GM21447 (cell line): ENCODE measurements at regions not wholly inside any gene's neighbourhood (a gene's known extent, or its start where the extent isn't known, plus 50 kb on each side); places are given as distances from the start of the nearest gene placed in this dataset.

Experiments
- ATAC-seq: cut with Tn5 transposase; IDR thresholded peaks from one replicate; pipeline ENCODE4 v1.9.1; 2021; ENCODE audit not compliant: unreplicated experiment

- ATAC-seq: no peak
Observed at GRCh38 chr17:69936996-69937395, 138.0 kb upstream of the KCNJ16 start.

- no peak for ATAC-seq
Observed at GRCh38 chr17:69943058-69943457, 132.0 kb upstream of the KCNJ16 start.

- ATAC-seq: no peak
Observed at GRCh38 chr17:69944406-69944805, 130.6 kb upstream of the KCNJ16 start.

- no peak for ATAC-seq
Observed at GRCh38 chr17:69945698-69946185, 129.3 kb upstream of the KCNJ16 start.

DNA sequence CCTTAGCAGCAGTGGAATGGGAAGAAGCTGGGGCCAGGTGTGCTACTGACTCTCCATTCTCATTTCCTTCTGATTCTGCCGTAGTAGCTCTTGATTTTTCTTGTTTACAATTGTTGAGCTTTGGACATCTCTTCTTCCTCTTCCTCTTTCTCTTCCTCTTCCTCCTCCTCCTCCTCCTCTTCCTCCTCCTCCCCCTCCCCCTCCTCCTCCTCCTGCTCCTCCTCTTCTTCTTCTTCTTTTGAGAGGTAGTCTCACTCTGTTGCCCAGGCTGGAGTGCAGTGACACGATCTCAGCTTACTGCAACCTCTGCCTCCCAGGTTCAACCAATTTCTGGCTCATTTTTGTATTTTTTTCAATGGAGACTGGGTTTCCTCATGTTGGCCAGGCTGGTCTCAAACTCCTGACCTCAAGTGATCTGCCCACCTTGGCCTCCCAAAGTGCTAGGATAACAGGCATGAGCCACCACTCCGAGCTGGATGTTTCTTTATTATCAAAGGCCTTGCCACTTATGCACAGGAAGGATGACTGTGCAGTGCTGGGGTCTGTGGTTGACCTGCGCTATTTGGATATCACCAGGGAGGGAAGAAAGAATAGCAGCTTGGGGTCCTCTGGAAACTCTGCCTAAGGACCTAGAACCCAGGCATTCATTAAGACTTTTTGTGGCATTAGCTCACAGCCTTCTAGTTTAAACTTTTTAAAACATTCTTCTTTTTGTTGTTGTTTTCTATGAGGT is 127.8 kb upstream of the KCNJ16 start:
- ATAC-seq: no peak

DNA sequence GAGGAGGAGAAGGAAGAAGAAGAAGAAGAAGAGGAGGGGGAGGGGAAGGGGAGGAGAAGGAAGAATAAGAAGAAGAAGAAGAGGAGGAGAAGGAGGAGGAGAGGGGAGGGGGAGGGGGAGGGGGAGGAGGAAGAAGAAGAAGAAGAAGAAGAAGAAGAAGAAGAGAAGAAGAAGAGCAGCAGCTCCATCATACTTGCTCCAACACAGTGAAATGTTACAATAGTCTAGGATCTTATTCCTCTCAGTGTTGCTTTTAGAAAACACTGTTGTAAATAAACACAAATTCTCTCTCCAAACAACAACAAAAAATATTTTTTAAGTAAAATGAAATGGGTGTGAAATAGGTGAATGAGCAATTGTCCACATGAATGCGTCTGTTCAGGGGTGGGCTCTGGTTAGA is 126.6 kb upstream of the KCNJ16 start:
- no peak for ATAC-seq

DNA sequence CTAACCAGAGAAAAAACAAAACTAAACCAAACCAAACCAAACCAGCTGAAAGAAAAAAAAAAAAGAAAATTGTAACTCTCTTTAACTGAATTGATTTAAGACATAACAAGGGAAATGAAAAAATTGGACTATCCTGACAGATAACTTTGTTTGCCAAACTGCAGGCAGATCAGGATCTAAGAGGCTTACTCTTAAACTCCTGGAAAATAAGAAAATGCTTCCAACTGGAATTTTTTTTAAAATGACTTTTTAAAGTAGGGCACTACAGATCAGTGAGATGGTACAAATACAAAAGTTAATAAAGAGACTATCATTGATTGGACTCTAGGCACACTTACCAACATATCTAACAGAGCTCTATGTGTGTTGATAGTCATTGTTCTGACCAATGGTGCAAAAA is 125.5 kb upstream of the KCNJ16 start:
- no peak for ATAC-seq

GRCh38 chr17:69949973-69950695 is 124.9 kb upstream of the KCNJ16 start:
- no peak for ATAC-seq

- no peak for ATAC-seq
Observed at GRCh38 chr17:69950701-69951418, 124.2 kb upstream of the KCNJ16 start.

DNA sequence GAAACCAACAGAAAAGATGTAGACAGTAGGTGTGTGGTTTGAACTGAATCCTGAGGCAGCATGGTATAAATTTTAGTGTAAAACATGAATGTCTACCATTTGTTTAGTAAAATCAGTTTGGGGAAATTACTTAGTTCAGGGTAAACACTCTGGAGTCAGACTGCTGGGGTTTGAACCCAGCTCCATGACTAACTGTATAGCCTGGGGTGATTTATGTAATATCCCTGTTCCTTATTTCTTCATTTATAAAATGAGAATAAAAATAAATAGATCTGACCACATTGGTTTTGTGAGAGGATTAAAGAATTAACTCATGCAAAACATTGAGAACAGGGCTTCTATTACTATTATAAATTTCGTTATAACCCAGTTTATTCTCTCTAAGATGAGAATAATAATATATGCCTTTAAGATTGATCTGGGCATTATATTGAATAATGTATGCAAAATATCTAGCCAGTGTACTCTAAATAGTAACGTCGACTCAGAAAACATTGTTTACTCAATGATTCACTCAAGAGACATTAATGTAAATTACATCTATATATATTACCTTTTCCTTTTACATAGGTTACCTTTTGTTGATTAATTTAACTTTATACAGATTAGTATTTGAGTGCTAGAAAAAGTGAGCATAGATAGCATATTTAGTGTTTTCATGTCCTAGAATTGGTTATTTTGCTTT is 120.6 kb upstream of the KCNJ16 start:
- no peak for ATAC-seq

DNA sequence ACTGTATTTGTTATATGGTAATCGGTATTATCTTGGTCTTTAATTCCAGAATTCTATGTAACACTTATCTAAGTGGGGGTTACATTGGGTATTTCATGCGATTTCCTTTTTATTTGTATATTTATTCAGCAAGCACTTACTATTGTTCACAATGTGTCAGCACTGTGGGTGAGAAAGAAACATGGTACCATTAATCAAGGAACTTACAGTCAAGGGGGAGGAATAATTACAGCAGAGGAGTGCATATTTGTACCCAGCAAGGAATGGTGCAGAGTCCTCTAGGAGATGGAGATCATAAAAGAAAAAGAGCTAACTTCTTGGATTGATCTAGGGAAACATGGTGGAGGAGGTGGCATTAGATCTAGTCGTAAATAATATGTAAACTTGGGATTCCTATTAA is 117.0 kb upstream of the KCNJ16 start:
- no peak for ATAC-seq

GRCh38 chr17:69959283-69959682 is 115.7 kb upstream of the KCNJ16 start:
- ATAC-seq: no peak

GRCh38 chr17:69960755-69961154 is 114.3 kb upstream of the KCNJ16 start:
- no peak for ATAC-seq

- no peak for ATAC-seq
Observed at GRCh38 chr17:69961501-69962145, 113.4 kb upstream of the KCNJ16 start.

DNA sequence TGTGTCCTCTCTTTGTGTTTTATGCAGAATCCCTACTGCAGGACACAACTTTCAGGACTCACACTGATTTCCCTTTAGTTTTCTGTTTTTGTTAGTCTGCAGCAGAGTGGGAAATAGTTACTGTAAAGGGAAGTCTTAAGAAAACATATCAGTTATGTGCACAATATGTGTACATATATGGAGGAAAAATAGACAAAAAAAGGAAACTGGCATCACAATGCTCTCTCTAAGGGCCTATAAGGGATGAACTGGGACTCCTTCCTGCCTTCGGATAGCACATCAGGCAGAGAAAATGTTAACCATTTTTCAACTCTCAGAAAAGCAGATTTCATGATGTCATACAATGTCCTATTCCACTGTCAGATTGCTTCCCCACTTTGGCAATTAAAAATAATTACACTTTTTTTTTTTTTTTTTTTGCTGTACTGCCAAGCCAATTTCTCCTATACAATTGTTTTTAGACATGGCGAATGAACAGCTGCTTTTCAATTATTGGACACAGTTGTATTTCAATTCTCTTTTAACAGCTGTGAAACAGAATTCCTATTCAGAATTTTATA is 112.5 kb upstream of the KCNJ16 start:
- ATAC-seq: no peak

GRCh38 chr17:69967910-69968411 is 107.1 kb upstream of the KCNJ16 start:
- ATAC-seq: no peak

DNA sequence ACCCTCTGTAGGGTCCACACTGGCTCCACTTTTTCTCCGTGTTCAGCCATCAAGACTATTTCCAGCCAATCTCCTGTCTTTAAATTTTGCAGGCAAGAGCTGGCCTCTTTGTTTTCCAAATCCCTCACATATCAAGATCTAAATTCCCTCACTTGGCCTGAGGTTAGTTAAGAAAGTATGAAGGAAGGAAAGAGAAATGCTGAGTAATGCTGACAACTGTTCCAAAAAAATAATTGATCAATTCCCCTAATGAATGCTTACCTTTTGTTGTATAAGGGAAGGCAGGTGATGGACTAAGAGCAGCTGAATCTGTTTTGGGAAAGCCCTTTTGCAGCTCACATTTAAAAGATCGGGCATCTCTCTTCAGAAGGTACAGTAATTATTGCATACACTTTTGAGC is 105.1 kb upstream of the KCNJ16 start:
- ATAC-seq: no peak

DNA sequence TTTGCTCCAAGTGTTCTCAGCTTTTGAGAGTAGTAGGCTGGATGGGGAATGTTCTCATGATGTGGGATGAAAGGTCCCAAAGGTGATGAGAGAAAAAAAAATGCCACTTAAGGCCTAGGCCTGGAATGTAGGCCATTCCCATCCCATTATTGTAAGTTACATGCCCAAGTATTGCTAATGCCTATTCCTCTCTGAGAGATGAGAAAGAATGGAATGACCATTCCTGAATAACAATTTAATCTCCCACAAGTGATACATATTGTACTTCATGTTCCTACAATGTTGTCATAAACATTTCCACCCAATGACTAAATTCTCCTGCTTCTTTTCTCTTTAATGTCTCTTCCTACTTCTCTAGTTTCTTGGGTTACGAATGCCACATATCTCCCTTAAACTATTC is 102.8 kb upstream of the KCNJ16 start:
- ATAC-seq: no peak

GRCh38 chr17:69975808-69976207 is 99.2 kb upstream of the KCNJ16 start:
- no peak for ATAC-seq

GRCh38 chr17:69978056-69978646 is 96.9 kb upstream of the KCNJ16 start:
- ATAC-seq: no peak
